ENCODE measurements at regions not wholly inside any gene's neighbourhood (a gene's known extent, or its start where the extent isn't known, plus 50 kb on each side); places are given as distances from the start of the nearest gene placed in this dataset.
A peak's percentile ranks its signal among the peaks of the same experiment; 100 is the strongest.

DNA sequence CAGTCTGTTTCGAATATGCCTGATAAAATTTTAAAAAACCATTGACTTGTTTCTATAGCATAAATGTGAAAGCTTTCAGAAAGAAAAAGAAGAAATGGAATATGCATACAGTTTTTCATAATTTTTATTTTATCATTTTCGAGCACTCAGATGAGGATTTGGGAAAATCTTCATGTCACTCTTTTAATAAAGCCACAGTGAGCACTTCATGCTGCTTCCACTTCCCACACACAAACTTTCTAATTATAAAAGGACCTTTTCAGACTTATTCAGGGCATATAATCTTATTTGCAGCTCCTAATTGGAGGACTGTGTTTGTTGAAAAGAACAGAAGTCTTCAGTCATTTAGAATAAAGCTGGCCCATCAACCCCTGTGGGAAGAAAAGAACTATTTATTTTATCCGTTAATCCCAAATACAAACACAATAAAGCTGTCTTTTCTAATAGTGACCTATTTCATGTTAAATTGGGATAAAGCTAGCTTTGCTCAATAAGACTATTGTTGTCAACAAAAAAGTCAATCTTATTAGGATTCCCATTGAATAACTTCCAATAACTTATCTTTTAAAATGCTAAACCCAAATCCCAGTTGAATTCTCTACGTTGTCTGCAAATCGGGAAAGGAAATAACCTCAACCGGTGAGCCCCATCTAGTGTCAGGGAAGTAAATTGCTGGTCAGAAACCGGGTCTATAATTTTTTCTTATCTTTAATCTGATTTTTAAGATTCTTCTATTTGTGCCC lies 211.5 kb downstream of the PDGFRA start:
- H3K9ac ChIP-seq (ENCODE audit: low read length in 3 of 3), result no peak overlapping the region
- H3K9me3 ChIP-seq (ENCODE audit: control insufficient read depth in 2 of 3, insufficient read depth in 1 of 3, low read length in 3 of 3), result no peaks in the 10 kb centered on the region
- no peaks in the 10 kb centered on the region for H3K27me3 ChIP-seq (ENCODE audit: control insufficient read depth, insufficient read depth, low read length)
- intact Hi-C loops (cut with DNase I), result no loop called here
- no peaks in the 10 kb centered on the region for H3K4me1 ChIP-seq (ENCODE audit: control insufficient read depth in 2 of 3, insufficient read depth in 2 of 3, low read depth in 1 of 3, low read length in 3 of 3)
- peak in 2 of 5 donors; percentile 4 to 17 for DNase-seq
- no peak for FAIRE-seq
- peak; percentile 20 for TF ChIP-seq CTCF (IDR thresholded peaks at IDR 0.05; ENCODE audit: borderline replicate concordance, extremely low read depth, insufficient read depth)
- no peak overlapping the region for H3K27ac ChIP-seq (ENCODE audit: low read depth in 2 of 2, low read length in 2 of 2)
- H3K36me3 ChIP-seq (ENCODE audit: control insufficient read depth in 2 of 3, insufficient read depth in 3 of 3, low read length in 3 of 3), result no peaks in the 10 kb centered on the region
- H3K4me3 ChIP-seq (ENCODE audit: low read length in 3 of 3), result no peak overlapping the region

- no peak for FAIRE-seq
- Histone ChIP-seq H3K27me3 (ENCODE audit: control insufficient read depth, insufficient read depth, low read length) (no peaks in the 10 kb centered on the region), H3K27ac (ENCODE audit: low read depth in 2 of 2, low read length in 2 of 2) (no peak overlapping the region), H3K9me3 (ENCODE audit: control insufficient read depth in 2 of 3, insufficient read depth in 1 of 3, low read length in 3 of 3) (peaks cover 0 to 7% (median 0%) of the 10 kb centered on the region in 3 donors), H3K4me3 (ENCODE audit: low read length in 3 of 3) (no peak overlapping the region), H3K36me3 (ENCODE audit: control insufficient read depth in 2 of 3, insufficient read depth in 3 of 3, low read length in 3 of 3) (no peaks in the 10 kb centered on the region), H3K9ac (ENCODE audit: low read length in 3 of 3) (no peak overlapping the region), H3K4me1 (ENCODE audit: control insufficient read depth in 2 of 3, insufficient read depth in 2 of 3, low read depth in 1 of 3, low read length in 3 of 3) (no peaks in the 10 kb centered on the region)
- no peak for TF ChIP-seq CTCF (IDR thresholded peaks at IDR 0.05; ENCODE audit: borderline replicate concordance, extremely low read depth, insufficient read depth)
- intact Hi-C loops (cut with DNase I), result no loop called here
- DNase-seq, result peak in 1 of 5 donors; percentile 11
These were observed 211.9 kb upstream of the KIT start for GRCh38 chr4:54445866-54446265.

DNA sequence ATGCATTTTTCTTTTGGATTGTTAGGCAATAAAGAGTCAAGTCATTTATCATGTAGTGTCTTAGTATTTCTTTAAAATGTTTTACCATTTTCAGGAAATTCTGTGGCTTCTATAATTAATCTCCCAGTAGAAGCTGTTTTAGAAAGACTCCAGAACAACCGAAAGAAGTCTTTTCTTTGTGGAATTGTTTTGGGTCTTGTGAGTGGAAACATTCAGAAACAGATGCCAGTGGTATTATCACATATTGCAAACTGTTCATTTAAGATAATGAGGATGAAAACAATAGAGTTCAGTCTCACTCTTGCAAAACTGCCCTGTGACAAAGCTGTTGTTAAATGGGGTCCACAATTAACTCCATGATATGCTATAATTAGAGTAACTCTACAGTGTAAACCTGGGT lies 211.2 kb upstream of the KIT start:
- H3K27ac ChIP-seq (ENCODE audit: low read depth in 2 of 2, low read length in 2 of 2), result no peak overlapping the region
- H3K9ac ChIP-seq (ENCODE audit: low read length in 3 of 3), result no peak overlapping the region
- no peaks in the 10 kb centered on the region for H3K36me3 ChIP-seq (ENCODE audit: control insufficient read depth in 2 of 3, insufficient read depth in 3 of 3, low read length in 3 of 3)
- no peaks in the 10 kb centered on the region for H3K4me1 ChIP-seq (ENCODE audit: control insufficient read depth in 2 of 3, insufficient read depth in 2 of 3, low read depth in 1 of 3, low read length in 3 of 3)
- no peak overlapping the region for H3K4me3 ChIP-seq (ENCODE audit: low read length in 3 of 3)
- FAIRE-seq (no peak), DNase-seq (peak in 1 of 5 donors; percentile 11)
- no peak for TF ChIP-seq CTCF (IDR thresholded peaks at IDR 0.05; ENCODE audit: borderline replicate concordance, extremely low read depth, insufficient read depth)
- intact Hi-C loops (cut with DNase I), result no loop called here
- H3K9me3 ChIP-seq (ENCODE audit: control insufficient read depth in 2 of 3, insufficient read depth in 1 of 3, low read length in 3 of 3), result peaks cover 0 to 7% (median 0%) of the 10 kb centered on the region in 3 donors
- H3K27me3 ChIP-seq (ENCODE audit: control insufficient read depth, insufficient read depth, low read length), result no peaks in the 10 kb centered on the region

Measured in kidney (tissue), 13 donors.